ENCODE measurements at regions not wholly inside any gene's neighbourhood (a gene's known extent, or its start where the extent isn't known, plus 50 kb on each side); places are given as distances from the start of the nearest gene placed in this dataset.

DNA sequence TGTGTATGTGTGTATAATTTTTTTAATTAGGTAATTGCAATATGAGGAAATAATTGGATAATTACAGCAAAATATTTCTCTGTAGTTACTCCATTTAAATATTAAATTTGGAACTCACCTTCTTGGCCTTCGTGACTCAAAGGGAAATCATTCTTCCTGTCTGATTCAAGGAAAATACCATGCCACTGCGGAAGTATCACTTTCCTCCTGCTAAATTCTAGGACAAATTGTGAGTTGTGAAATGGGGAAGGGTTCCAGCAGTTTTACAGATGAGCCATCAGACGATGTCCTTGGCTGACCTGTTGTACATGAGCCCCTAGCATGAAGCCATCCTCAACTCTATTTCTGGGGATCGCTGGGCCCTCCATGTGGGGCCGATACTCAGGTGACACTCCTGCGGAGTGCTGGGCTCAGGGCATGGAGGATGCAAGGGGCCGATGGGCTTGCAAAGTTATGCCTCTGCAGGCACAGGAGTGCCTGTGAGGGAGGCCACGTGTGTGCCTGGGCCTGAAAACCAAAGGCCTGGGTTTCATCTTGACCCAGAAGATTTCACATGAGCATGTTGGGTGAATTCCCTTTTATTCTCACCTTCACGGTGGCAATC is 179.6 kb upstream of the TCERG1L start:
- DNase-seq, result no peak

DNA sequence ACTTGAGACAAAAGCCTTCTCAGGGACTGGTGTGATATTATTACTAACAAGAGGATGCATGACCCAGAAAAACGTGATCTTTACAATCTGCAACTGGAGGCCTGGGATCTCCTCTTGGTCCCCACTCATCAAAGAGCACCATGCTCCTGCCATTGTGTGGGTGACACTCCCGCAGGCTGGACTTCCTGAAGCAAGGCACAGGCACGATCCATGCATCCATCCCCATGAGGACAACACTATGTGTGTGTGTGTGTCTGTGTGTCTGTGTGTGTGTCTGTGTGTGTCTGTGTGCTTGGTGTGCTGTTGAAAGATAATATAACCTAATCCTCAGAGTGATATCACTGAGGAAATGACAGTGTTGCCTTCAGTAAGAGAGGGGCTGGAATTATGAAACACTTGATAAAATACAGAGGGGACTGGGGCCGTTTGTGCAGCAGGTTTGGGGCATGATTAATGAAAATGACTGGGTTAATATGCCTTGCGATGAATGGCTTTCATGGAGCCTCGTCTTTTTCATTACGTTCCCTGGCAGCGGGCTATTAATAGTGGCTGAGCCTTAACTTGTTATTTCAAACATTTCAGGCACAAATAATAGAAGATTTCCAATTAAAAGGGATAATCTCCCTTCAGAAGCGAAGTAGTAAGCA is 180.8 kb upstream of the TCERG1L start:
- DNase-seq, result no peak

- DNase-seq, result no peak
These were observed 181.9 kb upstream of the TCERG1L start for GRCh38 chr10:131493432-131493831.

DNA sequence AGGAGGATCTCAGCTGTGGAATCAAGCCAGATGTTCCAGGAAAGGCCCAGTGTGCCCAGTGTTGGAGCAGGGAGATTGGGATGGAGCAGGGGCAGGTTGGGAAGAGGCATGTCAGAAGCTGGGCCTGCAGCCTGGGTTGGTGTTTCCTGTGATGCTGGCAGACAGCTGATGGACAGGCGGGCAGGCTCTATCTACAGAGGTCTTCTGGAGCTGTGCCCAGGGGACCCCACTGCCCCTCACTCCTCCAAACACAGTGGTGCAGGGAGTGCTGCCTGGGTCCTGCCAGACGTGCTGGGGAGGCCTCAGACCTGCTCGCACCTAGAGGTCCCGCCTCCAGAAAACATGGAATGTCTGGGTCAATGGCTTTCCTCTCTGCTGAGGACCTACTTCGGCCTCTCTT is 182.9 kb upstream of the TCERG1L start:
- DNase-seq, result no peak

GRCh38 chr10:131495224-131495623 is 183.7 kb upstream of the TCERG1L start:
- DNase-seq, result no peak

- DNase-seq, result no peak
These were observed 184.4 kb upstream of the TCERG1L start for GRCh38 chr10:131495892-131496291.

- DNase-seq, result no peak
These were observed 185.0 kb upstream of the TCERG1L start for GRCh38 chr10:131496351-131497052.

- no peak for DNase-seq
These were observed 188.0 kb upstream of the TCERG1L start for GRCh38 chr10:131499566-131499965.

GRCh38 chr10:131500181-131500580 is 188.7 kb upstream of the TCERG1L start:
- DNase-seq, result no peak

GRCh38 chr10:131500892-131501291 is 189.4 kb upstream of the TCERG1L start:
- DNase-seq, result no peak

DNA sequence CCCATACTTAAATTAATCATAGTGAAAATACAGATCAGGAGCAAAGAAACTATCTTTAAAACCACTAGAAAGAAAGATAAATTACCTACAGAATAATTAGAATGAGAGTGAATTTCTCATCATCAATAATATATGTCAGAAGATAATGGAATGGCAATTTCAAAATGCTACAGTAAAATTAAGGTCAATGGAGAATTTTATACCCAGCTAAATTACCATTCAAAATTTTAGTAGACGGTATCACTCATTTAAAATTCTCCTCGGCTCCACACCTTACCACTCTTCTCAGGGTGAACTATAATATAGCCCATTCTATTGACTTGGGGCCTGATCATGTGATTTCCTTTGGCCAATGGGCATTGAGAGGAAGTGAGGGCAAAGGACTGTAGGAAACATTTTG is 192.5 kb upstream of the TCERG1L start:
- DNase-seq, result no peak

DNA sequence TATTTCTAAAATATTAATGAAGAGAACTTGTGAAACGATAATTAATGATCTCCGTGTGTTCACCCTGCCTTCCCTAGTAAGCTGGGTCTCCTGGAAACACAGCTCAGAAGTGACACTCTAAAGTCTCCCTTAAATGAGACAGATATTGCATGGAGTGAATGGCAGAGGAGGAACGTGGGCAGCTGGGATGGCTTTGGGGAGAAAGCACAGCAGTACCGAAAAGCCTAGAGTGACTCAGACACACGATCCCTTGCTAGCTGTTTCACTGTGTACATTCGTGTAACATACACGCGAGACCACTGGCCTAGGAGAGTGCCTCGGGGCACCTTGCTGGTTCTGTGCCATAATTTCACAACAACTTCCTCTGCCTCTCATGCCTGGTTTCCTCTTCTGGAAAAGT is 199.9 kb upstream of the TCERG1L start:
- DNase-seq, result no peak

GRCh38 chr10:131512852-131513251 is 201.3 kb upstream of the TCERG1L start:
- DNase-seq, result no peak

- no peak for DNase-seq
These were observed 201.9 kb upstream of the TCERG1L start for GRCh38 chr10:131513445-131513844.

DNA sequence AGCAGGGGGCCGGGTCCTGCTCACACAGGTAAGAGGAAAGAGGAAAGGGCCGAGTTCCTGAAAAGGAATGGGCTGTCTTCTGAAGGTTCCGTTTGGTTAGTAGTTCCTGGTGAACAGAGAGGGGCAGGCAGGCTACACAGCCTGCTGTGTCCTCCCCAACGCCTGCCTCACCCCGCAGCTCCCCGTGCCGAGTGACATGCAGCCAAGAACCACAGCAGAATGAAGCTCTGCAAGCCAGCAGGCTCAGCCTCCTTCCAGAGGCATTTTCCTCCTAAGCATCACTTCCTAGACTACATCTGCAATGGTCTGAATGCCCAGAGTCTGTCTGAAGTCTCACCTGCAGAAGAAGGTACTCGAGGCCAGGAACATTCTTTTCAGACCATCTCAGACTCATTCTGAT is 202.4 kb upstream of the TCERG1L start:
- DNase-seq, result no peak

DNA sequence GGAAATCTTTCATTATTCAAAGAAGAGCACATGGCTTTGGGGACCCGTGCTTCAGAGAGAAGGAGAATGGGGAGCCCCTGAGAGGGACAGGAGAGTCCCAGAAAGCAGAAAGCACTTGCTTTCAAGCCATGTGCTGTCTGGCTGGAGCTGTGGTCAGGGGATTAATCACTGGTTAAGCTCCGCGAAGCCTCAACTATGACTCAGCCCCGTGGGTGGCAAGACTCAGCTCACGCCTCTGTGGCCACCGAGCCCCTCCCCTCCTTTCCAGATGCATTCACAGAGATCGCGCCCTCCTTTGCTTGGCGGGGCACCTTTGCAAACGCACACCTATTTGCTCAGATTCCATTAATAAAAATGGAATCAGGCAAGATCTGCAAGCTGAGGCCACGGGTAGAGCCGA is 202.9 kb upstream of the TCERG1L start:
- DNase-seq, result no peak

GRCh38 chr10:131516285-131516684 is 204.8 kb upstream of the TCERG1L start:
- no peak for DNase-seq

GRCh38 chr10:131517781-131518180 is 206.3 kb upstream of the TCERG1L start:
- no peak for DNase-seq

DNA sequence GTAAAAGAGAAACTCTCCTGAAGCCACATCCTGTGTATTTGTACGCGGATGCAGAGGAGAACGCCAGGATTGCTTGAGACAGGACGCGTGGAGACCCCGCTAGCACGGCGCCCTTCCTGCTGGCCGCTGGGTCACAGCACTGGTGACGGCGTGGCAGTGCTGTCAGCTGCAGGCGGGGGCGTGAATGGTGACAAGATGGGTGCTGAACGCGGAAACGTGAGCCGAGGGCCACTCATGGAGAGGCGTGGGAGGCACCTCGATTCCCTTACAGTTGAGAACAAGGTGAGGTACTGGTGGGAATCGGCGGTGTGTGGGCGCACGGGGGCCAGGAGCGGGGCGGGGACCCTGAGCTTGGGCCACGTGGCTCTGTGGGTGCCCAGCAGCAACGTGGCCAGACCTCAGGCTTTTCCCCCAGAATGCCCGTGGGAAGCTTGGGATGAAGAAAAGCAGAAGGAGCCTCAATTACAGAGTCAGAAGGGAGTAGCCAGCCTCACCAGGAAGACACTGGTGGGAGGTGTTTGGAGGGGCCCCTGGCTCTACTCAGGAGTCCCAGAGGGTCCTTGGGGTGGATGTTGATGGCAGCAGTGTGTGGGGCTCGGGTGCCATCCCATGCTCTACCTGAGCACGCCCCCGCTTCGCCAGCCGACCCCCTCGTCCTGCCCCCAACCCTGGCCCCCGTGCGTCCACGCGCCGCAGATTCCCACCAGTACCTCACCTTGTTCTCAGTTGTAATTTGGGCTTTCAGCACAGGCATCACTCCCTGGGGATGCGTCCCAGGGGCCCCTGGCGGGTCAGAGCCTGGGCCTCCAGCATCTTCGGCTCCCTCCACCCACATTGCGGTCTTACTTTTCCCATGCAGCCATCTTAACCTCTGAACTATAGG is 208.4 kb upstream of the TCERG1L start:
- no peak for DNase-seq

- DNase-seq, result no peak
These were observed 220.0 kb upstream of the TCERG1L start for GRCh38 chr10:131531265-131532190.

DNA sequence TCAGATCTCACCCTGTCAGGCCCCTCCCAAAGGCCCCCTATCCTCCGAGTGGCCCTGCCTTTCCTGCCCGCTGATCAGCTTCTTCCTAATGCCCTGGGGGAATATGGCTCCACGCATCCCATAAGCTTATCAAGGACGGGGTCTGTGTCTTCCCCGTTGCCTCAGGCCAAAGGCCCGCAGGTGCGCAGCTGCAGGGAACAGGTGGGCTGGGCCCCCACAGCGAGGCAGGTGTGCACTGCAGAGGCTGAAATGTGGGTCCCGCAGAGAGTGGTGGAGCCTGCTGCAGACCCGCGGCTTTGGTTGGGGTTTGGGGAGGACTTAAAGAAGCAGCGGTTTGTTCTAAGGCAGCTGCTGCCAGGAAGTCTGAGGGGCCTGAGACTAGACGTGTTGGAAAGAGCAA is 220.8 kb upstream of the TCERG1L start:
- DNase-seq, result no peak

DNA sequence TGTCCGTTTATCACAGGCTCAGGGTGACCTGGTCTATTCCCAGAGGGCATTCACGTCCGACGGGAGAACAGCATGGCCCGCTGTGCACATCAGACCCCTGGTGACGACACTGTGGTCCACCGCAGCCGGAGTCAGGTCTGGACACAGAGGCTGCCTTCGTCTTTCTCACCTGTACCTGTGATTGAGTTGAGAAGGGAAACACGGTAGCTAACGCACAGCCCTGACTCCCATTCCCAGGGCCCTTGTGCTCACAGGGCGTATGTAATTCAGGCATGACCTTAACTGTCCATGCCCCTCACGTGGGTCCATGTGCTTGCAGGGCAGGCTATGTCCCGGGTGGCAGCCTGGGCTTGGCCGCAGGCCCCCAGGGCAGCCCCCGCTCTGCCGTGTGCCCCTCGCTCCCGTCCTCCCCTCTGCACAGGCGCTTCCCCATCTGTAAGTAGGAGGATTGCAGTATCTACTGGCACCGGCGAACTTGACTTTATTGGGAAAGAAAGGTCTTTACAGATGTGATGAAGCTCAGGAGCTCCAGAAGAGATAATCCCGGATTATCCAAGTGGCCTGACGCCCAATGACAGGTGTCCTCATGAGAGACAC is 221.3 kb upstream of the TCERG1L start:
- DNase-seq, result no peak
